ENCODE measurements at regions not wholly inside any gene's neighbourhood (a gene's known extent, or its start where the extent isn't known, plus 50 kb on each side); places are given as distances from the start of the nearest gene placed in this dataset.
"Not testable (repeated sequence)": the region's sequence is repeated elsewhere in the genome, so short reads cannot be mapped to it uniquely, and the experiment has no call there.

DNA sequence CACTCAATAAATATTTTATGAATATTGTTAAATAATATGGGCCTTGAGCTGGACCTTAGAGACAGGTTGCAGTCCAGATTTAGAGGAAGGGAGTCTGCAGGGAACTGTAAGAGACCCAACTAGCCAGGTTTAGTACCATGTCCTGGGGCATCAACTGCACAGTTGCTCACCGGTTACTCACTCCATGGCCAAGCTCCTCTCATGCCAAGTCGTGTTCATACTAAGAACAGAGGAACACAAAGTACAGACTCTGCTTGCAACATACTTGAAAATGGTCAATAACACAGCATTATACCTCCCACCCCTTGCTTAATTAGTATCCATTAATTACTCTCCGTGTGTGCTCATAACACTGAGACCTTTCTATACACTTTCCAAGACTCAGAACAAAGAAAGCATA is 317.6 kb upstream of the PIK3R1 start:
- H3K27me3 ChIP-seq (ENCODE audit: control insufficient read depth, insufficient read depth, low read length) = no peaks in the 10 kb centered on the region
- no peak overlapping the region for H3K27ac ChIP-seq (ENCODE audit: low read depth in 2 of 2, low read length in 2 of 2)
- no peaks in the 10 kb centered on the region for H3K4me1 ChIP-seq (ENCODE audit: control insufficient read depth in 2 of 3, insufficient read depth in 2 of 3, low read depth in 1 of 3, low read length in 3 of 3)
- H3K9me3 ChIP-seq (ENCODE audit: control insufficient read depth in 2 of 3, insufficient read depth in 1 of 3, low read length in 3 of 3) = no peaks in the 10 kb centered on the region
- no peak for DNase-seq
- no peaks in the 10 kb centered on the region for H3K36me3 ChIP-seq (ENCODE audit: control insufficient read depth in 2 of 3, insufficient read depth in 3 of 3, low read length in 3 of 3)
- H3K9ac ChIP-seq (ENCODE audit: low read length in 3 of 3) = no peak overlapping the region
- intact Hi-C loops (cut with DNase I) = no loop called here
- no peak overlapping the region for H3K4me3 ChIP-seq (ENCODE audit: low read length in 3 of 3)
- TF ChIP-seq, protein P1, sequence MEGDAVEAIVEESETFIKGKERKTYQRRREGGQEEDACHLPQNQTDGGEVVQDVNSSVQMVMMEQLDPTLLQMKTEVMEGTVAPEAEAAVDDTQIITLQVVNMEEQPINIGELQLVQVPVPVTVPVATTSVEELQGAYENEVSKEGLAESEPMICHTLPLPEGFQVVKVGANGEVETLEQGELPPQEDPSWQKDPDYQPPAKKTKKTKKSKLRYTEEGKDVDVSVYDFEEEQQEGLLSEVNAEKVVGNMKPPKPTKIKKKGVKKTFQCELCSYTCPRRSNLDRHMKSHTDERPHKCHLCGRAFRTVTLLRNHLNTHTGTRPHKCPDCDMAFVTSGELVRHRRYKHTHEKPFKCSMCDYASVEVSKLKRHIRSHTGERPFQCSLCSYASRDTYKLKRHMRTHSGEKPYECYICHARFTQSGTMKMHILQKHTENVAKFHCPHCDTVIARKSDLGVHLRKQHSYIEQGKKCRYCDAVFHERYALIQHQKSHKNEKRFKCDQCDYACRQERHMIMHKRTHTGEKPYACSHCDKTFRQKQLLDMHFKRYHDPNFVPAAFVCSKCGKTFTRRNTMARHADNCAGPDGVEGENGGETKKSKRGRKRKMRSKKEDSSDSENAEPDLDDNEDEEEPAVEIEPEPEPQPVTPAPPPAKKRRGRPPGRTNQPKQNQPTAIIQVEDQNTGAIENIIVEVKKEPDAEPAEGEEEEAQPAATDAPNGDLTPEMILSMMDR (IDR thresholded peaks at IDR 0.05; ENCODE audit: borderline replicate concordance, extremely low read depth, insufficient read depth) = no peak
- no peak for FAIRE-seq

- Histone ChIP-seq H3K4me3 (ENCODE audit: low read length in 3 of 3) (no peak overlapping the region), H3K9ac (ENCODE audit: low read length in 3 of 3) (no peak overlapping the region), H3K27me3 (ENCODE audit: control insufficient read depth, insufficient read depth, low read length) (no peaks in the 10 kb centered on the region), H3K9me3 (ENCODE audit: control insufficient read depth in 2 of 3, insufficient read depth in 1 of 3, low read length in 3 of 3) (no peaks in the 10 kb centered on the region), H3K27ac (ENCODE audit: low read depth in 2 of 2, low read length in 2 of 2) (no peak overlapping the region), H3K36me3 (ENCODE audit: control insufficient read depth in 2 of 3, insufficient read depth in 3 of 3, low read length in 3 of 3) (no peaks in the 10 kb centered on the region), H3K4me1 (ENCODE audit: control insufficient read depth in 2 of 3, insufficient read depth in 2 of 3, low read depth in 1 of 3, low read length in 3 of 3) (no peaks in the 10 kb centered on the region)
- FAIRE-seq (no peak), DNase-seq (no peak)
- TF ChIP-seq, protein P1 (IDR thresholded peaks at IDR 0.05; ENCODE audit: borderline replicate concordance, extremely low read depth, insufficient read depth) = no peak
- intact Hi-C loops (cut with DNase I) = no loop called here
Measured at GRCh38 chr5:67897431-67897830, 318.1 kb upstream of the PIK3R1 start.

GRCh38 chr5:67896930-67897313 is 318.6 kb upstream of the PIK3R1 start:
- FAIRE-seq = no peak
- Histone ChIP-seq H3K27ac (ENCODE audit: low read depth in 2 of 2, low read length in 2 of 2) (no peak overlapping the region), H3K4me3 (ENCODE audit: low read length in 3 of 3) (no peak overlapping the region), H3K4me1 (ENCODE audit: control insufficient read depth in 2 of 3, insufficient read depth in 2 of 3, low read depth in 1 of 3, low read length in 3 of 3) (no peaks in the 10 kb centered on the region), H3K27me3 (ENCODE audit: control insufficient read depth, insufficient read depth, low read length) (no peaks in the 10 kb centered on the region), H3K9me3 (ENCODE audit: control insufficient read depth in 2 of 3, insufficient read depth in 1 of 3, low read length in 3 of 3) (no peaks in the 10 kb centered on the region), H3K36me3 (ENCODE audit: control insufficient read depth in 2 of 3, insufficient read depth in 3 of 3, low read length in 3 of 3) (no peaks in the 10 kb centered on the region), H3K9ac (ENCODE audit: low read length in 3 of 3) (no peak overlapping the region)
- TF ChIP-seq, protein P1 (IDR thresholded peaks at IDR 0.05; ENCODE audit: borderline replicate concordance, extremely low read depth, insufficient read depth) = no peak
- no peak for DNase-seq
- intact Hi-C loops (cut with DNase I) = no loop called here

- Histone ChIP-seq H3K36me3 (ENCODE audit: control insufficient read depth in 2 of 3, insufficient read depth in 3 of 3, low read length in 3 of 3) (no peaks in the 10 kb centered on the region), H3K9ac (ENCODE audit: low read length in 3 of 3) (no peak overlapping the region), H3K4me3 (ENCODE audit: low read length in 3 of 3) (no peak overlapping the region), H3K27ac (ENCODE audit: low read depth in 2 of 2, low read length in 2 of 2) (no peak overlapping the region), H3K27me3 (ENCODE audit: control insufficient read depth, insufficient read depth, low read length) (no peaks in the 10 kb centered on the region), H3K4me1 (ENCODE audit: control insufficient read depth in 2 of 3, insufficient read depth in 2 of 3, low read depth in 1 of 3, low read length in 3 of 3) (no peaks in the 10 kb centered on the region), H3K9me3 (ENCODE audit: control insufficient read depth in 2 of 3, insufficient read depth in 1 of 3, low read length in 3 of 3) (no peaks in the 10 kb centered on the region)
- FAIRE-seq (no peak), DNase-seq (no peak)
- intact Hi-C loops (cut with DNase I) = no loop called here
- TF ChIP-seq, protein P1 (IDR thresholded peaks at IDR 0.05; ENCODE audit: borderline replicate concordance, extremely low read depth, insufficient read depth) = no peak
Measured at GRCh38 chr5:67896311-67896929, 319.1 kb upstream of the PIK3R1 start.

- H3K9me3 ChIP-seq (ENCODE audit: control insufficient read depth in 2 of 3, insufficient read depth in 1 of 3, low read length in 3 of 3); H3K27me3 ChIP-seq (ENCODE audit: control insufficient read depth, insufficient read depth, low read length); H3K36me3 ChIP-seq (ENCODE audit: control insufficient read depth in 2 of 3, insufficient read depth in 3 of 3, low read length in 3 of 3); intact Hi-C loops (cut with DNase I); DNase-seq; H3K9ac ChIP-seq (ENCODE audit: low read length in 3 of 3); H3K4me1 ChIP-seq (ENCODE audit: control insufficient read depth in 2 of 3, insufficient read depth in 2 of 3, low read depth in 1 of 3, low read length in 3 of 3); H3K27ac ChIP-seq (ENCODE audit: low read depth in 2 of 2, low read length in 2 of 2); FAIRE-seq; H3K4me3 ChIP-seq (ENCODE audit: low read length in 3 of 3): not testable (repeated sequence)
Measured at GRCh38 chr5:67889870-67890269, 325.7 kb upstream of the PIK3R1 start.

Data from kidney (tissue), 13 donors.